H9 (cell line): ENCODE measurements at regions not wholly inside any gene's neighbourhood (a gene's known extent, or its start where the extent isn't known, plus 50 kb on each side); places are given as distances from the start of the nearest gene placed in this dataset.

ENCODE experiments used
- DNase-seq: peaks from one replicate; pipeline ENCODE4 v3.0.0-alpha.2; 2017
- H2AFZ ChIP-seq: one replicate; pipeline ENCODE4 v1.6.1; 2013; ENCODE audit warnings: mild to moderate bottlenecking, low read length, control low read depth, moderate library complexity
- H2AK5ac ChIP-seq: 2 replicates; pipeline ENCODE4 v1.6.1; 2013; ENCODE audit warnings: low read length, control low read depth, mixed read lengths; ENCODE audit not compliant: insufficient read length
- H2BK120ac ChIP-seq: one replicate; pipeline ENCODE4 v1.6.1; 2013; ENCODE audit warnings: low read depth, mild to moderate bottlenecking, low read length, control low read depth, inconsistent platforms; ENCODE audit not compliant: poor library complexity, severe bottlenecking
- H2BK12ac ChIP-seq: 2 replicates; pipeline ENCODE4 v1.6.1; 2013; ENCODE audit warnings: low read length, control low read depth, mixed read lengths, low read depth; ENCODE audit not compliant: insufficient read length
- H2BK15ac ChIP-seq: 2 replicates; pipeline ENCODE4 v1.6.1; 2013; ENCODE audit warnings: low read depth, low read length, control low read depth
- H2BK20ac ChIP-seq: one replicate; pipeline ENCODE4 v1.6.1; 2013; ENCODE audit warnings: low read depth, mild to moderate bottlenecking, low read length, control low read depth, inconsistent platforms; ENCODE audit not compliant: poor library complexity, severe bottlenecking
- H2BK5ac ChIP-seq: 2 replicates; pipeline ENCODE4 v1.6.1; 2013; ENCODE audit warnings: low read length, control low read depth, mixed read lengths; ENCODE audit not compliant: insufficient read length
- H3K14ac ChIP-seq: 2 replicates; pipeline ENCODE4 v1.6.1; 2013; ENCODE audit warnings: low read length, control low read depth; ENCODE audit not compliant: insufficient read depth
- H3K18ac ChIP-seq: 2 replicates; pipeline ENCODE4 v1.6.1; 2013; ENCODE audit warnings: low read depth, mild to moderate bottlenecking, mixed read lengths, low read length, control low read depth; ENCODE audit not compliant: insufficient read length
- H3K23ac ChIP-seq: 2 replicates; pipeline ENCODE4 v1.6.1; 2013; ENCODE audit warnings: low read length, control low read depth, mixed read lengths, low read depth; ENCODE audit not compliant: insufficient read length
- H3K23me2 ChIP-seq: 2 replicates; pipeline ENCODE4 v1.6.1; 2013; ENCODE audit warnings: low read depth, mild to moderate bottlenecking, mixed read lengths, low read length, control low read depth; ENCODE audit not compliant: insufficient read length, poor library complexity, severe bottlenecking
- H3K27ac ChIP-seq: 2 replicates; pipeline ENCODE4 v1.5.1; 2013; ENCODE audit warnings: low read length, control low read depth, mixed read lengths, low read depth; ENCODE audit not compliant: insufficient read length
- H3K27me3 ChIP-seq: 2 replicates; pipeline ENCODE4 v1.6.1; 2013; ENCODE audit warnings: low read length, control low read depth, inconsistent platforms; ENCODE audit not compliant: insufficient read depth
- H3K4ac ChIP-seq: 2 replicates; pipeline ENCODE4 v1.6.1; 2013; ENCODE audit warnings: low read depth, mild to moderate bottlenecking, control low read depth, inconsistent platforms, low read length, moderate library complexity
- H3K4me1 ChIP-seq: 2 replicates; pipeline ENCODE4 v1.6.1; 2013; ENCODE audit warnings: low read length, control low read depth, inconsistent platforms; ENCODE audit not compliant: insufficient read depth
- H3K4me2 ChIP-seq: 2 replicates; pipeline ENCODE4 v1.6.1; 2013; ENCODE audit warnings: low read length, control low read depth, mixed read lengths; ENCODE audit not compliant: insufficient read length, insufficient read depth
- H3K56ac ChIP-seq: 2 replicates; pipeline ENCODE4 v1.6.1; 2013; ENCODE audit warnings: low read depth, mild to moderate bottlenecking, mixed read lengths, low read length, control low read depth; ENCODE audit not compliant: insufficient read length
- H3K79me1 ChIP-seq: 2 replicates; pipeline ENCODE4 v1.6.1; 2013; ENCODE audit warnings: low read depth, mild to moderate bottlenecking, moderate library complexity, low read length, control low read depth, inconsistent platforms; ENCODE audit not compliant: insufficient read depth, poor library complexity, severe bottlenecking
- H3K79me2 ChIP-seq: 2 replicates; pipeline ENCODE4 v1.6.1; 2013; ENCODE audit warnings: low read length, control low read depth, inconsistent platforms; ENCODE audit not compliant: insufficient read depth
- H3K9ac ChIP-seq: 2 replicates; pipeline ENCODE4 v1.6.1; 2013; ENCODE audit warnings: low read length, control low read depth, mixed read lengths; ENCODE audit not compliant: insufficient read length; ENCODE audit errors: extremely low read depth
- H3K9me3 ChIP-seq: one replicate; pipeline ENCODE4 v1.6.1; 2013; ENCODE audit warnings: low read depth, low read length, inconsistent platforms; ENCODE audit not compliant: control insufficient read depth
- H3T11ph ChIP-seq: one replicate; pipeline ENCODE4 v1.6.1; 2013; ENCODE audit warnings: mild to moderate bottlenecking, low read length, control low read depth, inconsistent platforms
- H4K20me1 ChIP-seq: one replicate; pipeline ENCODE4 v1.6.1; 2013; ENCODE audit not compliant: control insufficient read depth, insufficient read length, insufficient read depth
- H4K5ac ChIP-seq: 2 replicates; pipeline ENCODE4 v1.6.1; 2013; ENCODE audit warnings: low read depth, mild to moderate bottlenecking, mixed read lengths, low read length, control low read depth; ENCODE audit not compliant: insufficient read length
- H4K8ac ChIP-seq: replicated peaks from 2 replicates; pipeline ENCODE4 v1.6.1; 2013; ENCODE audit warnings: low read length, control low read depth, mixed read lengths, low read depth; ENCODE audit not compliant: insufficient read length
- H4K91ac ChIP-seq: 2 replicates; pipeline ENCODE4 v1.6.1; 2013; ENCODE audit warnings: low read depth, mild to moderate bottlenecking, moderate library complexity, mixed read lengths, low read length, control low read depth; ENCODE audit not compliant: insufficient read length
- H3K27ac Mint-ChIP-seq, 3 experiments: 2 replicates in 2 of 3; 3 replicates in 1 of 3; pipeline ENCODE4 v1.8.0; 2020 to 2021; ENCODE audit warnings: mixed read lengths in 3 of 3, mild to moderate bottlenecking in 1 of 3, moderate library complexity in 1 of 3
- H3K27me3 Mint-ChIP-seq: 2 replicates; pipeline ENCODE4 v1.8.0; 2021; ENCODE audit warnings: low read depth, mild to moderate bottlenecking, moderate library complexity, mixed read lengths
- H3K36me3 Mint-ChIP-seq, 3 experiments: 2 replicates in 2 of 3; 3 replicates in 1 of 3; pipeline ENCODE4 v1.8.0; 2020 to 2021; ENCODE audit warnings: low read depth in 3 of 3, mixed read lengths in 3 of 3; ENCODE audit not compliant: insufficient read depth in 1 of 3
- H3K4me1 Mint-ChIP-seq, 2 experiments: 2 replicates each; pipeline ENCODE4 v1.8.0; 2020; ENCODE audit warnings: mixed read lengths in 2 of 2
- H3K4me3 Mint-ChIP-seq, 2 experiments: 2 replicates in 1 of 2; 3 replicates in 1 of 2; pipeline ENCODE4 v1.8.0; 2020 to 2021; ENCODE audit warnings: mild to moderate bottlenecking in 2 of 2, mixed read lengths in 2 of 2, moderate library complexity in 1 of 2
- H3K9me3 Mint-ChIP-seq, 2 experiments: 2 replicates in 1 of 2; 3 replicates in 1 of 2; pipeline ENCODE4 v1.8.0; 2020; ENCODE audit warnings: mild to moderate bottlenecking in 2 of 2, mixed read lengths in 2 of 2, moderate library complexity in 1 of 2
- CTCF ChIP-seq: fragments of 200-600 bp; sonication (generic); conservative IDR thresholded peaks from 3 replicates; pipeline ENCODE4 v1.8.0; 2021; ENCODE audit warnings: antibody characterized with exemption, mild to moderate bottlenecking
- WGBS: extraction: QIAGEN DNeasy Blood & Tissue Kit; methylation state at CpG from one replicate; pipeline ENCODE4 v1.1.7; 2013; ENCODE audit warnings: missing lambda C conversion rate, low lambda C conversion rate, mixed read lengths; ENCODE audit not compliant: insufficient read length; ENCODE audit errors: extremely low coverage; 5-methylcytosine and 5-hydroxymethylcytosine counted together

- H3K4me1 ChIP-seq: no peaks in the 10 kb centered on the region
- H3K27ac ChIP-seq: no peak overlapping the region
- no peak overlapping the region for H2AFZ ChIP-seq
- Mint-ChIP-seq H3K9me3 (no peaks in the 10 kb centered on the region), H3K27ac (no peak overlapping the region), H3K4me1 (0 out of 4 replicates have a peak, but pooled peaks cover 3% of the 10 kb centered on the region in 2 experiments), H3K27me3 (no peaks in the 10 kb centered on the region; the same call in none of the 2 replicates), H3K4me3 (no peak overlapping the region), H3K36me3 (no peaks in the 10 kb centered on the region; a peak in 1 of 7 replicates)
- no CpG with 5 or more reads among the region's 4 CpGs for WGBS
- no peaks in the 10 kb centered on the region for H3K79me1 ChIP-seq
- no peak overlapping the region for H4K8ac ChIP-seq
- H3K23ac ChIP-seq: no peak overlapping the region
- H3K9me3 ChIP-seq: no peaks in the 10 kb centered on the region
- no peak overlapping the region for H2BK20ac ChIP-seq
- H4K91ac ChIP-seq: no peak overlapping the region
- no peak overlapping the region for H3K4me2 ChIP-seq
- no peak for DNase-seq
- no peaks in the 10 kb centered on the region for H4K20me1 ChIP-seq
- no peak overlapping the region for H3K18ac ChIP-seq
- H3K14ac ChIP-seq: no peak overlapping the region
- no peak overlapping the region for H2BK5ac ChIP-seq
- H3K9ac ChIP-seq: no peak overlapping the region
- no peak overlapping the region for H3K4ac ChIP-seq
- TF ChIP-seq CTCF: no peak
- no peak overlapping the region for H2BK12ac ChIP-seq
- H2BK120ac ChIP-seq: no peak overlapping the region
- H3T11ph ChIP-seq: no peak overlapping the region
- H3K23me2 ChIP-seq: no peaks in the 10 kb centered on the region
- no peaks in the 10 kb centered on the region for H3K79me2 ChIP-seq
- H4K5ac ChIP-seq: no peak overlapping the region
- H2AK5ac ChIP-seq: no peak overlapping the region
- H3K27me3 ChIP-seq: no peaks in the 10 kb centered on the region
- H3K56ac ChIP-seq: no peak overlapping the region
- H2BK15ac ChIP-seq: no peak overlapping the region
Observed at GRCh38 chr18:46402945-46403344, 254.1 kb downstream of the LOXHD1 start.
